SK-N-SH (cell line): ENCODE measurements at regions not wholly inside any gene's neighbourhood (a gene's known extent, or its start where the extent isn't known, plus 50 kb on each side); places are given as distances from the start of the nearest gene placed in this dataset.

Source experiments
- CTCF ChIA-PET: fragments of 300-600, 350-600 bp; formaldehyde crosslinking; extraction: SDS; loops from one replicate; lab custom pipeline; 2021; lab: Yijun Ruan, JAX
- POLR2A ChIA-PET: fragments of 350-600 bp; sonication (Branson Sonifier 250); formaldehyde crosslinking; extraction: SDS; loops from one replicate; lab custom pipeline; 2020; ENCODE audit warnings: antibody characterized with exemption, inconsistent platforms; lab: Yijun Ruan, JAX
- DNase-seq: peaks from one replicate; pipeline ENCODE4 v3.0.0; 2012
- H2AFZ ChIP-seq: fragments of 200-600 bp; sonication (generic); 2 replicates; pipeline ENCODE4 v1.8.1; 2016; ENCODE audit warnings: antibody characterized with exemption, mild to moderate bottlenecking, low read depth
- H3F3A ChIP-seq: fragments of 200-600 bp; sonication (generic); replicated peaks from 2 replicates; pipeline ENCODE3; 2016; ENCODE audit warnings: antibody characterized with exemption, mild to moderate bottlenecking; ENCODE audit not compliant: insufficient read depth
- H3K27ac ChIP-seq, 2 experiments: fragments of 200-500 bp in 1 of 2; fragments of 200-600 bp in 1 of 2; sonication (Bioruptor generic) in 1 of 2; sonication (generic), shearing (Covaris generic) in 1 of 2; 2 replicates each; pipeline versions ENCODE4 v1.5.1 to v1.6.1; 2014 to 2016; ENCODE audit warnings: low read depth in 2 of 2, inconsistent platforms in 1 of 2, low read length in 1 of 2, mild to moderate bottlenecking in 1 of 2, mixed read lengths in 1 of 2
- H3K27me3 ChIP-seq: fragments of 200-600 bp; sonication (generic), shearing (Covaris generic); 2 replicates; pipeline ENCODE4 v1.6.1; 2016; ENCODE audit warnings: mixed run types; ENCODE audit not compliant: insufficient read depth
- H3K36me3 ChIP-seq, 2 experiments: fragments of 200-500 bp in 1 of 2; fragments of 200-600 bp in 1 of 2; sonication (Bioruptor generic) in 1 of 2; sonication (generic) in 1 of 2; replicated peaks in 1 of 2; 2 replicates each; pipeline versions ENCODE3 to v1.5.1; 2014 to 2016; ENCODE audit warnings: low read length in 1 of 2, mild to moderate bottlenecking in 1 of 2; ENCODE audit not compliant: insufficient read depth in 2 of 2, control insufficient read depth in 1 of 2
- H3K4me1 ChIP-seq, 2 experiments: fragments of 200-500 bp in 1 of 2; fragments of 200-600 bp in 1 of 2; sonication (Bioruptor generic) in 1 of 2; sonication (generic), shearing (Covaris generic) in 1 of 2; 2 replicates each; pipeline versions ENCODE4 v1.5.1 to v1.6.1; 2014 to 2016; ENCODE audit warnings: low read depth in 1 of 2, low read length in 1 of 2, mixed run types in 1 of 2; ENCODE audit not compliant: insufficient read depth in 2 of 2, control insufficient read depth in 1 of 2
- H3K4me2 ChIP-seq: fragments of 200-600 bp; sonication (generic), shearing (Covaris generic); 2 replicates; pipeline ENCODE4 v1.6.1; 2017; ENCODE audit warnings: mixed run types
- H3K4me3 ChIP-seq, 2 experiments: fragments of 200-500 bp in 1 of 2; fragments of 200-600 bp in 1 of 2; sonication (Bioruptor generic) in 1 of 2; sonication (generic), shearing (Covaris generic) in 1 of 2; 2 replicates each; pipeline versions ENCODE4 v1.5.1 to v1.8.1; 2014 to 2016; ENCODE audit warnings: low read depth in 2 of 2, inconsistent platforms in 1 of 2, low read length in 1 of 2, mild to moderate bottlenecking in 1 of 2, mixed read lengths in 1 of 2, moderate library complexity in 1 of 2
- H3K79me2 ChIP-seq: fragments of 200-600 bp; sonication (generic); 2 replicates; pipeline ENCODE4 v1.8.1; 2017; ENCODE audit warnings: mild to moderate bottlenecking; ENCODE audit not compliant: insufficient read depth
- H3K9ac ChIP-seq: fragments of 200-600 bp; sonication (generic); 2 replicates; pipeline ENCODE4 v1.6.1; 2017; ENCODE audit warnings: mixed run types
- H3K9me2 ChIP-seq: fragments of 200-600 bp; sonication (generic); 2 replicates; pipeline ENCODE4 v1.6.1; 2017; ENCODE audit warnings: mixed run types
- H3K9me3 ChIP-seq: fragments of 200-600 bp; sonication (generic); 2 replicates; pipeline ENCODE4 v1.6.1; 2017; ENCODE audit warnings: mixed run types, mild to moderate bottlenecking, moderate library complexity
- H4K20me1 ChIP-seq: fragments of 200-600 bp; sonication (generic); 2 replicates; pipeline ENCODE4 v1.6.1; 2017; ENCODE audit warnings: mild to moderate bottlenecking, mixed run types; ENCODE audit not compliant: insufficient read depth
- CHD2 ChIP-seq: fragments of 150-350 bp; IDR thresholded peaks from 2 replicates; pipeline ENCODE4 v1.6.1; 2018; ENCODE audit warnings: low read length; ENCODE audit not compliant: partially characterized antibody
- ELF1 ChIP-seq: IDR thresholded peaks from 2 replicates; pipeline ENCODE4 v1.4.0; 2012
- EP300 ChIP-seq, 2 experiments: IDR thresholded peaks; 2 replicates each; pipeline versions ENCODE4 v1.4.0 to v1.6.1; 2012; ENCODE audit warnings: borderline replicate concordance in 1 of 2, low read depth in 1 of 2, low read length in 1 of 2
- EZH2phosphoT487 ChIP-seq: fragments of 200-600 bp; sonication (generic); IDR thresholded peaks from 2 replicates; pipeline ENCODE4 v1.6.1; 2017; ENCODE audit warnings: low read depth, mixed run types, mild to moderate bottlenecking, antibody characterized with exemption, moderate library complexity, borderline replicate concordance
- FOXJ3 ChIP-seq: sonication (generic); formaldehyde crosslinking; IDR thresholded peaks from 2 replicates; pipeline ENCODE4 v1.5.1; 2020; ENCODE audit warnings: mild to moderate bottlenecking, missing genetic modification reagents
- GATA2 ChIP-seq: sonication (generic); formaldehyde crosslinking; IDR thresholded peaks from 2 replicates; pipeline ENCODE4 v1.5.0; 2020; ENCODE audit warnings: mild to moderate bottlenecking, missing genetic modification reagents
- JUND ChIP-seq: IDR thresholded peaks from 2 replicates; pipeline ENCODE4 v1.4.0; 2012
- MEF2A ChIP-seq: IDR thresholded peaks from 2 replicates; pipeline ENCODE4 v1.4.0; 2012; ENCODE audit warnings: low read depth, borderline replicate concordance
- MXI1 ChIP-seq: IDR thresholded peaks from 2 replicates; pipeline ENCODE4 v1.6.1; 2012; ENCODE audit warnings: mild to moderate bottlenecking, low read depth, low read length, improper control_type of control experiment
- NFIC ChIP-seq: IDR thresholded peaks from 2 replicates; pipeline ENCODE4 v1.4.0; 2012; ENCODE audit warnings: borderline replicate concordance
- POLR2AphosphoS5 ChIP-seq: IDR thresholded peaks from 2 replicates; pipeline ENCODE4 v1.6.1; 2012; ENCODE audit warnings: low read depth, low read length
- RAD21 ChIP-seq: IDR thresholded peaks from 2 replicates; pipeline ENCODE4 v1.6.1; 2012; ENCODE audit warnings: mild to moderate bottlenecking, low read length
- RCOR1 ChIP-seq: fragments of 150-350 bp; IDR thresholded peaks from 2 replicates; pipeline ENCODE4 v1.6.1; 2017; ENCODE audit warnings: antibody characterized with exemption, low read length
- RFX5 ChIP-seq: IDR thresholded peaks from 2 replicates; pipeline ENCODE4 v1.6.1; 2012; ENCODE audit warnings: mild to moderate bottlenecking, improper control_type of control experiment, low read length
- RXRA ChIP-seq: IDR thresholded peaks from 2 replicates; pipeline ENCODE4 v1.4.0; 2012; ENCODE audit warnings: low read depth, mild to moderate bottlenecking, borderline replicate concordance
- SIN3A ChIP-seq: IDR thresholded peaks from 2 replicates; pipeline ENCODE4 v1.6.1; 2012; ENCODE audit warnings: low read depth, mild to moderate bottlenecking, low read length, moderate library complexity, borderline replicate concordance
- SMC3 ChIP-seq: IDR thresholded peaks from 2 replicates; pipeline ENCODE4 v1.6.1; 2012; ENCODE audit warnings: low read depth, low read length, improper control_type of control experiment
- TAF1 ChIP-seq: IDR thresholded peaks from 2 replicates; pipeline ENCODE4 v1.6.1; 2012; ENCODE audit warnings: low read depth, mild to moderate bottlenecking, low read length, moderate library complexity, borderline replicate concordance
- TCF12 ChIP-seq: IDR thresholded peaks from 2 replicates; pipeline ENCODE4 v1.4.0; 2012
- TEAD4 ChIP-seq: IDR thresholded peaks from 2 replicates; pipeline ENCODE4 v1.4.0; 2012; ENCODE audit warnings: mild to moderate bottlenecking, borderline replicate concordance; ENCODE audit not compliant: insufficient read depth
- WGBS: methylation state at CpG from one replicate; pipeline ENCODE4 v1.1.6; 2017; ENCODE audit warnings: low lambda C conversion rate; 5-methylcytosine and 5-hydroxymethylcytosine counted together
- TF ChIP-seq, protein P1 (sequence below): IDR thresholded peaks from 2 replicates; pipeline ENCODE4 v1.4.0; 2012; ENCODE audit warnings: low read depth, borderline replicate concordance
- TF ChIP-seq, protein P2 (sequence below): fragments of 150-350 bp; IDR thresholded peaks from 2 replicates; pipeline ENCODE4 v1.6.1; 2017; ENCODE audit warnings: antibody characterized with exemption, low read length, low read depth, borderline replicate concordance
- TF ChIP-seq, protein P3 (sequence below): IDR thresholded peaks from 2 replicates; pipeline ENCODE4; 2012
- TF ChIP-seq, protein P4 (sequence below): fragments of 150-350 bp; IDR thresholded peaks from 2 replicates; pipeline ENCODE4 v1.6.1; 2016; ENCODE audit warnings: mild to moderate bottlenecking, low read depth, low read length

DNA sequence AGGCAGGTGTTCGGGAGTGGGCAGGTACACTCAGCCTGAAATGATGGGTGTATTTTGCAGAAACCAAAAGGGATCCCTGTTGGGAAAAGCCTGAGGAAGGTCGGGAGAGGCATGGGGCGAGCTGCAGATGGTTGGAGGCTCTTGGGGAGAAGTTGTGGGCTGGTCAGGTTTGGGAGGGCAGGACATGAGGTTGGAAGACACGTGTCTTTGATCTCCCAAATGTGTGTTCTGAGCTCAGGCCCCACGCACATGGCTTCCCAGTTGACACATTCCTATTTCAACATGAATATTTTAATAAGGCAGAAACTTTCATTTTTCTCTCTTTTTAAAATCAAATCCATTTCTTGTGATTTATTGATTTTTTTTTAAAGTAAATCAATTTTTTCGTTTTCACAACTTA is 1003.3 kb downstream of the TBC1D22A start:
- H3K4me1 ChIP-seq, result no peaks in the 10 kb centered on the region
- H4K20me1 ChIP-seq, result no peaks in the 10 kb centered on the region
- no peaks in the 10 kb centered on the region for H3K27me3 ChIP-seq
- WGBS, result 22% methylated on average over 6 of the region's 6 CpGs
- no peak overlapping the region for H3K27ac ChIP-seq
- no peak overlapping the region for H3K4me3 ChIP-seq
- H3F3A ChIP-seq, result no peaks in the 10 kb centered on the region
- no peak for DNase-seq
- H3K79me2 ChIP-seq, result no peaks in the 10 kb centered on the region
- TF ChIP-seq, protein P1, sequence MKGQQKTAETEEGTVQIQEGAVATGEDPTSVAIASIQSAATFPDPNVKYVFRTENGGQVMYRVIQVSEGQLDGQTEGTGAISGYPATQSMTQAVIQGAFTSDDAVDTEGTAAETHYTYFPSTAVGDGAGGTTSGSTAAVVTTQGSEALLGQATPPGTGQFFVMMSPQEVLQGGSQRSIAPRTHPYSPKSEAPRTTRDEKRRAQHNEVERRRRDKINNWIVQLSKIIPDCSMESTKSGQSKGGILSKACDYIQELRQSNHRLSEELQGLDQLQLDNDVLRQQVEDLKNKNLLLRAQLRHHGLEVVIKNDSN, result no peak
- no peak for TF ChIP-seq JUND
- no peak for TF ChIP-seq FOXJ3
- no peak for TF ChIP-seq SMC3
- no peak for TF ChIP-seq TEAD4
- TF ChIP-seq, protein P2, sequence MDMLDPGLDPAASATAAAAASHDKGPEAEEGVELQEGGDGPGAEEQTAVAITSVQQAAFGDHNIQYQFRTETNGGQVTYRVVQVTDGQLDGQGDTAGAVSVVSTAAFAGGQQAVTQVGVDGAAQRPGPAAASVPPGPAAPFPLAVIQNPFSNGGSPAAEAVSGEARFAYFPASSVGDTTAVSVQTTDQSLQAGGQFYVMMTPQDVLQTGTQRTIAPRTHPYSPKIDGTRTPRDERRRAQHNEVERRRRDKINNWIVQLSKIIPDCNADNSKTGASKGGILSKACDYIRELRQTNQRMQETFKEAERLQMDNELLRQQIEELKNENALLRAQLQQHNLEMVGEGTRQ, result no peak
- TF ChIP-seq GATA2 (CRISPR knock-in tag), result no peak
- no peak for TF ChIP-seq ELF1
- TF ChIP-seq RFX5, result no peak
- TF ChIP-seq MXI1, result no peak
- no peak for TF ChIP-seq SIN3A
- no peak for TF ChIP-seq EZH2phosphoT487
- TF ChIP-seq CHD2, result no peak
- TF ChIP-seq, protein P3, sequence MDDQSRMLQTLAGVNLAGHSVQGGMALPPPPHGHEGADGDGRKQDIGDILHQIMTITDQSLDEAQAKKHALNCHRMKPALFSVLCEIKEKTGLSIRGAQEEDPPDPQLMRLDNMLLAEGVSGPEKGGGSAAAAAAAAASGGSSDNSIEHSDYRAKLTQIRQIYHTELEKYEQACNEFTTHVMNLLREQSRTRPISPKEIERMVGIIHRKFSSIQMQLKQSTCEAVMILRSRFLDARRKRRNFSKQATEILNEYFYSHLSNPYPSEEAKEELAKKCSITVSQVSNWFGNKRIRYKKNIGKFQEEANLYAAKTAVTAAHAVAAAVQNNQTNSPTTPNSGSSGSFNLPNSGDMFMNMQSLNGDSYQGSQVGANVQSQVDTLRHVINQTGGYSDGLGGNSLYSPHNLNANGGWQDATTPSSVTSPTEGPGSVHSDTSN, result no peak
- TF ChIP-seq RCOR1, result no peak
- no peak for TF ChIP-seq NFIC
- no peaks in the 10 kb centered on the region for H3K9me3 ChIP-seq
- H3K9me2 ChIP-seq, result no peaks in the 10 kb centered on the region
- no peak overlapping the region for H3K9ac ChIP-seq
- CTCF ChIA-PET, result no interaction called here
- POLR2A ChIA-PET, result no interaction called here
- no peak overlapping the region for H3K4me2 ChIP-seq
- H2AFZ ChIP-seq, result no peak overlapping the region
- H3K36me3 ChIP-seq, result no peaks in the 10 kb centered on the region

DNA sequence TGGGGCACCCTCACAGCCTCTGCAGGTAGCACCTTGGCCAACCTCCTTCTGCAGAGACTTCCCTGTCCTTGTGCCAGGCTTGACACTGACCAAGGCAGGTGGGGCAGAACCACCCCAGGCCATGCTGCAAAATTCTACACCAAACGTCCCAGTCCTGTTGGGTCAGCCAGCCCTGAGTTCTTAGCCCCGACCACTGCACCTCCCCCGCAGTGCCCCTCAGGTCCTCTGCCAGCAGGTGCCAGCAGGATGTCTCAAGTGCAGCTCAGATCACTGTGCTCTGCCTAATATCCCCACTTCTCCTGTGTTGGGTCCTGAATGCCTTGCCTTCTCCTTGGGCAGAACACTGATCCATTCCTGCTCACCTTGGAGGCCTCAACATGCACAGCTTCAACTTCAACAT is 999.7 kb downstream of the TBC1D22A start:
- Histone ChIP-seq H4K20me1 (no peaks in the 10 kb centered on the region), H3K9me3 (no peaks in the 10 kb centered on the region), H3K4me1 (no peaks in the 10 kb centered on the region), H3K27me3 (no peaks in the 10 kb centered on the region), H3K79me2 (no peaks in the 10 kb centered on the region), H3K9me2 (no peaks in the 10 kb centered on the region), H3K27ac (no peak overlapping the region), H3K4me2 (no peak overlapping the region), H3K4me3 (no peak overlapping the region), H2AFZ (no peak overlapping the region), H3K36me3 (no peaks in the 10 kb centered on the region), H3K9ac (no peak overlapping the region), H3F3A (no peaks in the 10 kb centered on the region)
- ChIA-PET CTCF (no interaction called here), POLR2A (no interaction called here)
- no peak for DNase-seq
- 30% methylated on average over 2 of the region's 3 CpGs for WGBS
- no peak for TF ChIP-seq POLR2AphosphoS5
- TF ChIP-seq, protein P1, result no peak
- TF ChIP-seq NFIC, result no peak
- TF ChIP-seq JUND, result no peak
- TF ChIP-seq TEAD4, result no peak
- TF ChIP-seq TAF1, result no peak
- TF ChIP-seq EZH2phosphoT487, result no peak
- no peak for TF ChIP-seq ELF1
- TF ChIP-seq FOXJ3, result no peak
- TF ChIP-seq RAD21, result no peak
- TF ChIP-seq, protein P4, sequence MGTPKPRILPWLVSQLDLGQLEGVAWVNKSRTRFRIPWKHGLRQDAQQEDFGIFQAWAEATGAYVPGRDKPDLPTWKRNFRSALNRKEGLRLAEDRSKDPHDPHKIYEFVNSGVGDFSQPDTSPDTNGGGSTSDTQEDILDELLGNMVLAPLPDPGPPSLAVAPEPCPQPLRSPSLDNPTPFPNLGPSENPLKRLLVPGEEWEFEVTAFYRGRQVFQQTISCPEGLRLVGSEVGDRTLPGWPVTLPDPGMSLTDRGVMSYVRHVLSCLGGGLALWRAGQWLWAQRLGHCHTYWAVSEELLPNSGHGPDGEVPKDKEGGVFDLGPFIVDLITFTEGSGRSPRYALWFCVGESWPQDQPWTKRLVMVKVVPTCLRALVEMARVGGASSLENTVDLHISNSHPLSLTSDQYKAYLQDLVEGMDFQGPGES, result no peak
- no peak for TF ChIP-seq TCF12
- no peak for TF ChIP-seq EP300 (IDR thresholded peaks at IDR 0.05; ENCODE audit: borderline replicate concordance in 1 of 2, low read depth in 1 of 2, low read length in 1 of 2)
- no peak for TF ChIP-seq RXRA
- no peak for TF ChIP-seq SMC3
- no peak for TF ChIP-seq MEF2A
- no peak for TF ChIP-seq GATA2 (CRISPR knock-in tag)
